ENCODE measurements at regions not wholly inside any gene's neighbourhood (a gene's known extent, or its start where the extent isn't known, plus 50 kb on each side); places are given as distances from the start of the nearest gene placed in this dataset.
"Not testable (repeated sequence)": the region's sequence is repeated elsewhere in the genome, so short reads cannot be mapped to it uniquely, and the experiment has no call there.

DNA sequence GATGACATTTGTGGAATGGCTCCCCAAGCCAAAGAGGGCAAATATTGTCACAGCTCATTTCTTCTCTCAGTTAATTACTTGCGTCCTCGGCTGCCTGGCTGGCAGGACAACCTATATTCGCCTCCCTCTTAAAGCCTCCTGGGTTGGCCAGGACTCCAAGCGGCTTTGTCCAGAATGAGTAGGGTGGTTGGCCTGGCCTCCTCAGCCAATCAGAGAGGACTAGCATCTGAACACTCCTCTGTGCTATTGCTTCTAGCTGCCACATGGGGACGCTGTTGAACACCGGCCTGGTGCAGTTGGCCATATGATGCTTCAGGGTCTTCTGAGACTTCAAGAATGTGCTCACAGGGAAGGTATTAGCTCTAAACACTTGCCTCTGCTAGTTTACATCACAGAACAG, 2722.9 kb upstream of the TPTE start:
- H3K27ac Mint-ChIP-seq, H3K4me3 Mint-ChIP-seq, H3K4me1 Mint-ChIP-seq, H3K27me3 Mint-ChIP-seq, DNase-seq, CTCF ChIA-PET, H3K36me3 Mint-ChIP-seq, H3K9me3 Mint-ChIP-seq: not testable (repeated sequence)

GRCh38 chr21:7799697-7800096, 2721.7 kb upstream of the TPTE start:
- H3K27me3 Mint-ChIP-seq, H3K4me1 Mint-ChIP-seq, H3K27ac Mint-ChIP-seq, H3K36me3 Mint-ChIP-seq, CTCF ChIA-PET, H3K4me3 Mint-ChIP-seq, H3K9me3 Mint-ChIP-seq, DNase-seq: not testable (repeated sequence)

GRCh38 chr21:7813475-7813874, 2707.9 kb upstream of the TPTE start:
- H3K27me3 Mint-ChIP-seq, H3K9me3 Mint-ChIP-seq, H3K4me1 Mint-ChIP-seq, DNase-seq, H3K27ac Mint-ChIP-seq, H3K36me3 Mint-ChIP-seq, CTCF ChIA-PET, H3K4me3 Mint-ChIP-seq: not testable (repeated sequence)

DNA sequence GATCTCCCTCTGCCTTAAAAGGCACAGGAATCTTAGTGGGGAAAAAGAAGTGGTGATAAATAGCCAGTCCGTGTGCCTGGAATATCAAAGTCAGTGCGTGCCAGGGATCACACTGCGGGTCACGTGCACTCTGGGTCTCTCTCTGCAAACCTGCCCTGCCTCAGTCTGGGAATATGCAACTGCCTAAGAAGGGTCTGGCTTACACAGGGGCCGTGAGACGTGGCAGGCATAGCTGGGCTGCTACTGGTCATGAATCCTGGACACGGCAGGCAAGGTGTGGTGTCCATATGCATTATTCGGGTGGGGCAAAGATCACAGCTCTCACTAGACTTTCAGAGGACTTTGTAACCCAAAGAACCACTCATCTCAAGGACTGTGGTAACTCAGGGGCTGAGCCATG, 2704.4 kb upstream of the TPTE start:
- H3K27me3 Mint-ChIP-seq, CTCF ChIA-PET, H3K27ac Mint-ChIP-seq, H3K4me1 Mint-ChIP-seq, H3K9me3 Mint-ChIP-seq, H3K36me3 Mint-ChIP-seq, H3K4me3 Mint-ChIP-seq, DNase-seq: not testable (repeated sequence)

- H3K4me3 Mint-ChIP-seq, H3K27me3 Mint-ChIP-seq, H3K27ac Mint-ChIP-seq, H3K36me3 Mint-ChIP-seq, CTCF ChIA-PET, DNase-seq, H3K9me3 Mint-ChIP-seq, H3K4me1 Mint-ChIP-seq: not testable (repeated sequence)
Observed at GRCh38 chr21:7819301-7819700, 2702.1 kb upstream of the TPTE start.

DNA sequence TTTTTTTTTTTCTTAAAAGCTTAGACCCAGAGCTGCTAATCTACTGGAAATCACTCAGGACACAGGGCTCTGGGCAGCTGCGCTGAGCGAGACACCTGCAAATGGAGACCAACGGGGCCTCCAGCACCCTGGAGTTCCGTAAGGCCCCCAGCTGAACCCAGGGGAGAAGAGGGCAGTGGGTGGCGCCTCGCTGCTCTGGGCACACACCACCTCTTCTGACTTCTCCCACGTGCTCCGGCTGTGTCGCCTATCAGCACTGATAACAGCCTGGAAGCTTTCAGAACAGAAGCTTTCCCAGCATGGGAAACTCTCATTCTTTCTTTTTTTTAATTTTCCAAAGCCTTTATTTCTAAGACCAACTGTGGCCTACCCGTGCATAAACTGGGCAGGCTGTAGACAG, 2695.8 kb upstream of the TPTE start:
- CTCF ChIA-PET, H3K9me3 Mint-ChIP-seq, DNase-seq, H3K4me3 Mint-ChIP-seq, H3K27me3 Mint-ChIP-seq, H3K27ac Mint-ChIP-seq, H3K4me1 Mint-ChIP-seq, H3K36me3 Mint-ChIP-seq: not testable (repeated sequence)

GRCh38 chr21:7826174-7826573, 2695.2 kb upstream of the TPTE start:
- H3K27me3 Mint-ChIP-seq, H3K4me1 Mint-ChIP-seq, H3K4me3 Mint-ChIP-seq, H3K9me3 Mint-ChIP-seq, H3K36me3 Mint-ChIP-seq, CTCF ChIA-PET, H3K27ac Mint-ChIP-seq, DNase-seq: not testable (repeated sequence)

GRCh38 chr21:7828260-7828659, 2693.1 kb upstream of the TPTE start:
- H3K27ac Mint-ChIP-seq, H3K4me3 Mint-ChIP-seq, H3K9me3 Mint-ChIP-seq, H3K27me3 Mint-ChIP-seq, H3K36me3 Mint-ChIP-seq, DNase-seq, CTCF ChIA-PET, H3K4me1 Mint-ChIP-seq: not testable (repeated sequence)

DNA sequence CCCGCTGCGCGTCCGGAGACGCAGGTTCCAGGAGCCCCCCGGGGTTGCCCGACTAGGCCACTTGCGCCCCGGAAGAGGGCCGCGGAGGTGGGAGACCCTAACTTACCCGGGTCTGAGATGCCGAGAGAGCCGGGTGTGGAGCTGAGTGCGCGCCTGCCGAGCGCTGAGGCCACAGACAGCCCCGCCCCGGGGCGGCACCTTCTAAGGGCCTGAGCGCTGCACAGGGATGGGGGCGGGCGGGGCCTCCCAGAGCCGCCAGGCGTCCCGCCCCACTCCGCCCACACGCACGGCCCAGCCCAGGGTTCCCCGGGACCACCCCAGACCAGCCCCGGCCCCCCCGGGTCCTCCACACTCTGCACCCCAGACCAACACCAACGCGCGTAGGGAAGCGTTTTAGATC, 2692.0 kb upstream of the TPTE start:
- H3K9me3 Mint-ChIP-seq, CTCF ChIA-PET, H3K4me3 Mint-ChIP-seq, H3K27me3 Mint-ChIP-seq, H3K4me1 Mint-ChIP-seq, H3K27ac Mint-ChIP-seq, DNase-seq, H3K36me3 Mint-ChIP-seq: not testable (repeated sequence)

GRCh38 chr21:7837315-7837714, 2684.1 kb upstream of the TPTE start:
- not testable (repeated sequence) for H3K27ac Mint-ChIP-seq

GRCh38 chr21:7853426-7853825, 2668.0 kb upstream of the TPTE start:
- H3K36me3 Mint-ChIP-seq, DNase-seq, H3K4me1 Mint-ChIP-seq, H3K4me3 Mint-ChIP-seq, H3K9me3 Mint-ChIP-seq, H3K27ac Mint-ChIP-seq, CTCF ChIA-PET, H3K27me3 Mint-ChIP-seq: not testable (repeated sequence)

More at GRCh38 chr21:7837315-7837714, 2684.1 kb upstream of the TPTE start:
- H3K36me3 Mint-ChIP-seq, H3K4me3 Mint-ChIP-seq, CTCF ChIA-PET, H3K4me1 Mint-ChIP-seq, H3K9me3 Mint-ChIP-seq, H3K27me3 Mint-ChIP-seq, DNase-seq: not testable (repeated sequence)

- not testable (repeated sequence) for H3K27me3 Mint-ChIP-seq, H3K27ac Mint-ChIP-seq, H3K4me1 Mint-ChIP-seq
Observed at GRCh38 chr21:7853836-7854235, 2667.5 kb upstream of the TPTE start.

More at GRCh38 chr21:7853836-7854235, 2667.5 kb upstream of the TPTE start:
- CTCF ChIA-PET, H3K9me3 Mint-ChIP-seq, DNase-seq, H3K4me3 Mint-ChIP-seq, H3K36me3 Mint-ChIP-seq: not testable (repeated sequence)
